DND-41 (cell line): ENCODE measurements at regions not wholly inside any gene's neighbourhood (a gene's known extent, or its start where the extent isn't known, plus 50 kb on each side); places are given as distances from the start of the nearest gene placed in this dataset.
"Not testable (repeated sequence)": the region's sequence is repeated elsewhere in the genome, so short reads cannot be mapped to it uniquely, and the experiment has no call there.

ENCODE experiments used
- ATAC-seq: fragments of 200-7000 bp; cut with Tn5 transposase; 3 replicates; pipeline ENCODE4 v1.9.1; 2021; ENCODE audit warnings: low read depth; ENCODE audit not compliant: insufficient read depth
- DNase-seq: peaks from one replicate; pipeline ENCODE4 v3.0.0-alpha.2; 2020
- H2AFZ ChIP-seq: 2 replicates; pipeline ENCODE4 v1.6.0; 2012; ENCODE audit warnings: low read depth, low read length
- H3K27ac ChIP-seq: 2 replicates; pipeline ENCODE4 v1.5.1; 2012; ENCODE audit warnings: low read length, inconsistent platforms
- H3K27me3 ChIP-seq: fragments of 200-600 bp; sonication (generic); 2 replicates; pipeline ENCODE4 v1.6.0; 2012; ENCODE audit warnings: low read length, mild to moderate bottlenecking, inconsistent platforms; ENCODE audit not compliant: insufficient read depth, poor library complexity
- H3K36me3 ChIP-seq: 2 replicates; pipeline ENCODE4 v1.5.1; 2012; ENCODE audit warnings: low read length, inconsistent platforms; ENCODE audit not compliant: insufficient read depth
- H3K4me1 ChIP-seq: 2 replicates; pipeline ENCODE4 v1.5.1; 2012; ENCODE audit warnings: mild to moderate bottlenecking, low read length; ENCODE audit not compliant: insufficient read depth
- H3K4me2 ChIP-seq: 2 replicates; pipeline ENCODE4 v1.6.0; 2012; ENCODE audit warnings: mild to moderate bottlenecking, moderate library complexity, low read length, inconsistent platforms; ENCODE audit not compliant: insufficient read depth
- H3K4me3 ChIP-seq, 2 experiments: fragments of 200-600 bp in 1 of 2; shearing (Covaris generic) in 1 of 2; 2 replicates each; pipeline ENCODE4 v1.5.1; 2012 to 2016; ENCODE audit warnings: inconsistent platforms in 2 of 2, low read length in 2 of 2, mild to moderate bottlenecking in 2 of 2, low read depth in 1 of 2, moderate library complexity in 1 of 2
- H3K79me2 ChIP-seq: 2 replicates; pipeline ENCODE4 v1.6.0; 2012; ENCODE audit warnings: low read length, inconsistent platforms; ENCODE audit not compliant: insufficient read depth
- H3K9ac ChIP-seq: 2 replicates; pipeline ENCODE4 v1.6.0; 2012; ENCODE audit warnings: low read depth, mild to moderate bottlenecking, inconsistent platforms, low read length, moderate library complexity
- H3K9me3 ChIP-seq: 2 replicates; pipeline ENCODE4 v1.5.1; 2012; ENCODE audit warnings: low read length, moderate library complexity, mild to moderate bottlenecking, inconsistent platforms; ENCODE audit not compliant: insufficient read depth, severe bottlenecking
- H4K20me1 ChIP-seq: 2 replicates; pipeline ENCODE4 v1.6.0; 2012; ENCODE audit warnings: low read length; ENCODE audit not compliant: insufficient read depth
- CTCF ChIP-seq: IDR thresholded peaks from 2 replicates; pipeline ENCODE4 v1.5.1; 2012; ENCODE audit warnings: borderline replicate concordance, low read length, moderate library complexity, mild to moderate bottlenecking; ENCODE audit not compliant: poor library complexity, severe bottlenecking; ENCODE audit errors: extremely low read depth
- EZH2 ChIP-seq: IDR thresholded peaks from 3 replicates; pipeline ENCODE4 v1.6.1; 2012; ENCODE audit warnings: borderline replicate concordance, low read depth, mild to moderate bottlenecking, moderate library complexity, low read length, inconsistent platforms; ENCODE audit not compliant: severe bottlenecking

GRCh38 chr18:39313992-39314391 is 1748.4 kb upstream of the CELF4 start:
- no peak for TF ChIP-seq EZH2
- TF ChIP-seq CTCF: no peak
- H3K36me3 ChIP-seq: no peaks in the 10 kb centered on the region
- no peaks in the 10 kb centered on the region for H3K9me3 ChIP-seq
- ATAC-seq (no peak), DNase-seq (no peak)
- H3K79me2 ChIP-seq: no peaks in the 10 kb centered on the region
- H3K27me3 ChIP-seq: no peaks in the 10 kb centered on the region
- no peak overlapping the region for H3K4me3 ChIP-seq
- H3K4me1 ChIP-seq: no peaks in the 10 kb centered on the region
- H3K4me2 ChIP-seq: no peak overlapping the region
- no peak overlapping the region for H2AFZ ChIP-seq
- no peak overlapping the region for H3K9ac ChIP-seq
- no peak overlapping the region for H3K27ac ChIP-seq
- H4K20me1 ChIP-seq: no peaks in the 10 kb centered on the region

- Histone ChIP-seq H3K27ac (no peak overlapping the region), H2AFZ (no peak overlapping the region), H3K27me3 (no peaks in the 10 kb centered on the region), H4K20me1 (no peaks in the 10 kb centered on the region), H3K4me2 (no peak overlapping the region), H3K9ac (no peak overlapping the region), H3K36me3 (no peaks in the 10 kb centered on the region), H3K4me1 (no peaks in the 10 kb centered on the region), H3K9me3 (no peaks in the 10 kb centered on the region), H3K4me3 (no peak overlapping the region), H3K79me2 (no peaks in the 10 kb centered on the region)
- ATAC-seq (no peak), DNase-seq (no peak)
- TF ChIP-seq EZH2 (no peak), CTCF (no peak)
Observed at GRCh38 chr18:39311111-39311712, 1745.6 kb upstream of the CELF4 start.

GRCh38 chr18:39308931-39309521 is 1743.4 kb upstream of the CELF4 start:
- ATAC-seq, H2AFZ ChIP-seq, H3K4me2 ChIP-seq, H3K36me3 ChIP-seq, H3K27me3 ChIP-seq, H3K9me3 ChIP-seq, H3K79me2 ChIP-seq, H3K27ac ChIP-seq, H3K9ac ChIP-seq, H4K20me1 ChIP-seq, H3K4me3 ChIP-seq, DNase-seq, H3K4me1 ChIP-seq: not testable (repeated sequence)

- H3K79me2 ChIP-seq: no peaks in the 10 kb centered on the region
- DNase-seq (no peak), ATAC-seq (no peak)
- H2AFZ ChIP-seq: no peak overlapping the region
- no peaks in the 10 kb centered on the region for H3K36me3 ChIP-seq
- no peak overlapping the region for H3K27ac ChIP-seq
- no peak for TF ChIP-seq CTCF
- no peak for TF ChIP-seq EZH2
- H3K4me1 ChIP-seq: no peaks in the 10 kb centered on the region
- H3K4me3 ChIP-seq: no peak overlapping the region
- no peaks in the 10 kb centered on the region for H3K27me3 ChIP-seq
- no peaks in the 10 kb centered on the region for H3K9me3 ChIP-seq
- no peak overlapping the region for H3K9ac ChIP-seq
- no peak overlapping the region for H3K4me2 ChIP-seq
- no peaks in the 10 kb centered on the region for H4K20me1 ChIP-seq
Observed at GRCh38 chr18:39305766-39306165, 1740.2 kb upstream of the CELF4 start.
